Nephron progenitor cell (in vitro differentiated cells): ENCODE measurements at regions not wholly inside any gene's neighbourhood (a gene's known extent, or its start where the extent isn't known, plus 50 kb on each side); places are given as distances from the start of the nearest gene placed in this dataset.

Experiments used
- DNase-seq: peaks from one replicate; pipeline ENCODE4 v3.0.0; 2021
- H3K27ac Mint-ChIP-seq: 2 replicates; pipeline ENCODE4 v1.8.0; 2021; ENCODE audit warnings: mild to moderate bottlenecking, moderate library complexity, mixed read lengths
- H3K27me3 Mint-ChIP-seq: 2 replicates; pipeline ENCODE4 v1.8.0; 2021; ENCODE audit warnings: mild to moderate bottlenecking, low read depth, mixed read lengths; ENCODE audit not compliant: poor library complexity
- H3K36me3 Mint-ChIP-seq: 2 replicates; pipeline ENCODE4 v1.8.0; 2021; ENCODE audit warnings: low read depth, mixed read lengths
- H3K4me1 Mint-ChIP-seq: 2 replicates; pipeline ENCODE4 v1.8.0; 2021; ENCODE audit warnings: mixed read lengths
- H3K4me3 Mint-ChIP-seq: 2 replicates; pipeline ENCODE4 v1.8.0; 2021; ENCODE audit warnings: mild to moderate bottlenecking, moderate library complexity, mixed read lengths
- H3K9me3 Mint-ChIP-seq: 2 replicates; pipeline ENCODE4 v1.8.0; 2021; ENCODE audit warnings: mild to moderate bottlenecking, moderate library complexity, mixed read lengths
- CTCF ChIP-seq: fragments of 200-600 bp; sonication (generic); IDR thresholded peaks from 2 replicates; pipeline ENCODE4 v1.5.0; 2021; ENCODE audit warnings: antibody characterized with exemption

DNA sequence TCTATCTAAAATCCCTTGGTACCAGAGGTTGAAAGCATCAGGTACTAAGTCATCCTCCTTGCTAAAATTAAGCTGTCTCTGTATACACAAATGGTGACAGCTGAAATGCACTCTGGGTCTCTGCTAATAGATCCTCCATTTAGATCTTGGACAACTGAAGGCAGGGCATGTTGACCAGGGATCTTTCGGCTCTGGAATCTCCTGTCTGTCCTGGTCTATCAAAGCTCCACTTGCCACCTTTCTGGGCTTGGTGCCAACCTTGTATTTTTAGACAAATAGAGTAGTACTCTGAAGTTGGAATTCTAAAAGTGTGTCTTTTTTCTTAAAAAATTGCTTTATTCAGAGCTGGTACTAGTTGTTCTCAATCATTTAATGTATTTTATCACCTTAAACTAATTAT is 135.2 kb upstream of the HMHB1 start:
- Mint-ChIP-seq H3K4me3 (no peak overlapping the region), H3K4me1 (peaks cover 14% of the 10 kb centered on the region), H3K36me3 (no peaks in the 10 kb centered on the region), H3K9me3 (no peaks in the 10 kb centered on the region), H3K27me3 (peaks cover 3% of the 10 kb centered on the region), H3K27ac (no peak overlapping the region)
- no peak for TF ChIP-seq CTCF
- no peak for DNase-seq

GRCh38 chr5:143674469-143674786 is 137.5 kb upstream of the HMHB1 start:
- TF ChIP-seq CTCF, result no peak
- Mint-ChIP-seq H3K9me3 (peaks cover 6% of the 10 kb centered on the region), H3K36me3 (no peaks in the 10 kb centered on the region), H3K4me1 (peaks cover 4% of the 10 kb centered on the region), H3K27me3 (peaks cover 3% of the 10 kb centered on the region), H3K27ac (no peak overlapping the region), H3K4me3 (no peak overlapping the region)
- no peak for DNase-seq

DNA sequence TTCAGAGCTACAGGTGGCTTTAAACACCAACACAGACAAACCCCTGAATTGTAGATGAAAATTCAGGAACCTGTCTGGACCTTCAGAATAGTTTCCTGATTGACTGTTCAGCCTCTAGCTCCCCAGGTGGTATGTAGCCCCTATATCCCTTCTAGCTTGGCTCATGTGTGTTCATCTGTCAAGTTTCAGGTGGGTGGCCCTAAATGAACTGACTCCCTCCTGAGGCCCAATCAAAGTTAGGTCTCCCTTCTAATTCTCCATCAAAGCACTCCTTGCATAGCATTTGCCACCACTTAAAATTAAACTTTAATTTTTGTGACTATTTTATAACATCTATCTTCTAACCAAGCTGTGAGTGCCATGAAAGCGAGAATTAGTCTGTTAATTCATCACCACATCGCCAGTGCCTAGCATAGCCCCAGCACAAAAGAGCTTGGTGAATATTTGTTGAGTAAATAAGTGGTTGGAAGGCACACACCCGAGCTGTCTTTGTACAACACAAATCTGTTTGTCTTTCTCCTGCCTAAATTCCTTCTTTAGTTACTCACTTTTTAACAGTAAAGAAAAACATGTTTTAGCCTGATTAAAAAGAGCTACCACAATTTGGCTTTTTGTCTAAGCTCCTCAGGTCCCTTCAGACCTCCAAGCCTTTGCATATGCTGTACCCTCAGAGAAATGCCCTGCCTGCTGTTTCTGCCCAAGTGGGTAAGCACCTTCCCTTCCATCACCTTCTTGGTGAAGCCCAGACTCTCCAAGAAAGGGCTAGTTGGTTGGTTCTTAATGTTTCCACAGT is 138.1 kb upstream of the HMHB1 start:
- DNase-seq, result no peak

GRCh38 chr5:143672806-143673205 is 139.2 kb upstream of the HMHB1 start:
- no peak overlapping the region for H3K27ac Mint-ChIP-seq

More for the DNA sequence above, 138.1 kb upstream of the HMHB1 start:
- Mint-ChIP-seq H3K36me3 (no peaks in the 10 kb centered on the region), H3K4me1 (no peaks in the 10 kb centered on the region), H3K4me3 (no peak overlapping the region), H3K27me3 (peaks cover 3% of the 10 kb centered on the region), H3K9me3 (peaks cover 6% of the 10 kb centered on the region), H3K27ac (no peak overlapping the region)
- TF ChIP-seq CTCF, result no peak

GRCh38 chr5:143671674-143672569 is 140.0 kb upstream of the HMHB1 start:
- no peak for TF ChIP-seq CTCF
- no peak overlapping the region for H3K27ac Mint-ChIP-seq

More at GRCh38 chr5:143672806-143673205, 139.2 kb upstream of the HMHB1 start:
- Mint-ChIP-seq H3K4me3 (no peak overlapping the region), H3K36me3 (no peaks in the 10 kb centered on the region), H3K4me1 (no peaks in the 10 kb centered on the region), H3K9me3 (peaks cover 6% of the 10 kb centered on the region), H3K27me3 (peaks cover 3% of the 10 kb centered on the region)
- no peak for DNase-seq
- no peak for TF ChIP-seq CTCF

More at GRCh38 chr5:143671674-143672569, 140.0 kb upstream of the HMHB1 start:
- Mint-ChIP-seq H3K9me3 (peaks cover 6% of the 10 kb centered on the region), H3K27me3 (peaks cover 3% of the 10 kb centered on the region), H3K36me3 (no peaks in the 10 kb centered on the region), H3K4me3 (no peak overlapping the region), H3K4me1 (no peaks in the 10 kb centered on the region)
- no peak for DNase-seq
